H9 (cell line): ENCODE measurements at regions not wholly inside any gene's neighbourhood (a gene's known extent, or its start where the extent isn't known, plus 50 kb on each side); places are given as distances from the start of the nearest gene placed in this dataset.

ENCODE experiments used
- DNase-seq: peaks from one replicate; pipeline ENCODE4 v3.0.0-alpha.2; 2017
- H2AFZ ChIP-seq: one replicate; pipeline ENCODE4 v1.6.1; 2013; ENCODE audit warnings: mild to moderate bottlenecking, low read length, control low read depth, moderate library complexity
- H2AK5ac ChIP-seq: 2 replicates; pipeline ENCODE4 v1.6.1; 2013; ENCODE audit warnings: low read length, control low read depth, mixed read lengths; ENCODE audit not compliant: insufficient read length
- H2BK120ac ChIP-seq: one replicate; pipeline ENCODE4 v1.6.1; 2013; ENCODE audit warnings: low read depth, mild to moderate bottlenecking, low read length, control low read depth, inconsistent platforms; ENCODE audit not compliant: poor library complexity, severe bottlenecking
- H2BK12ac ChIP-seq: 2 replicates; pipeline ENCODE4 v1.6.1; 2013; ENCODE audit warnings: low read length, control low read depth, mixed read lengths, low read depth; ENCODE audit not compliant: insufficient read length
- H2BK15ac ChIP-seq: 2 replicates; pipeline ENCODE4 v1.6.1; 2013; ENCODE audit warnings: low read depth, low read length, control low read depth
- H2BK20ac ChIP-seq: one replicate; pipeline ENCODE4 v1.6.1; 2013; ENCODE audit warnings: low read depth, mild to moderate bottlenecking, low read length, control low read depth, inconsistent platforms; ENCODE audit not compliant: poor library complexity, severe bottlenecking
- H2BK5ac ChIP-seq: 2 replicates; pipeline ENCODE4 v1.6.1; 2013; ENCODE audit warnings: low read length, control low read depth, mixed read lengths; ENCODE audit not compliant: insufficient read length
- H3K14ac ChIP-seq: 2 replicates; pipeline ENCODE4 v1.6.1; 2013; ENCODE audit warnings: low read length, control low read depth; ENCODE audit not compliant: insufficient read depth
- H3K18ac ChIP-seq: 2 replicates; pipeline ENCODE4 v1.6.1; 2013; ENCODE audit warnings: low read depth, mild to moderate bottlenecking, mixed read lengths, low read length, control low read depth; ENCODE audit not compliant: insufficient read length
- H3K23ac ChIP-seq: 2 replicates; pipeline ENCODE4 v1.6.1; 2013; ENCODE audit warnings: low read length, control low read depth, mixed read lengths, low read depth; ENCODE audit not compliant: insufficient read length
- H3K23me2 ChIP-seq: 2 replicates; pipeline ENCODE4 v1.6.1; 2013; ENCODE audit warnings: low read depth, mild to moderate bottlenecking, mixed read lengths, low read length, control low read depth; ENCODE audit not compliant: insufficient read length, poor library complexity, severe bottlenecking
- H3K27ac ChIP-seq: 2 replicates; pipeline ENCODE4 v1.5.1; 2013; ENCODE audit warnings: low read length, control low read depth, mixed read lengths, low read depth; ENCODE audit not compliant: insufficient read length
- H3K27me3 ChIP-seq: 2 replicates; pipeline ENCODE4 v1.6.1; 2013; ENCODE audit warnings: low read length, control low read depth, inconsistent platforms; ENCODE audit not compliant: insufficient read depth
- H3K4ac ChIP-seq: 2 replicates; pipeline ENCODE4 v1.6.1; 2013; ENCODE audit warnings: low read depth, mild to moderate bottlenecking, control low read depth, inconsistent platforms, low read length, moderate library complexity
- H3K4me1 ChIP-seq: 2 replicates; pipeline ENCODE4 v1.6.1; 2013; ENCODE audit warnings: low read length, control low read depth, inconsistent platforms; ENCODE audit not compliant: insufficient read depth
- H3K4me2 ChIP-seq: 2 replicates; pipeline ENCODE4 v1.6.1; 2013; ENCODE audit warnings: low read length, control low read depth, mixed read lengths; ENCODE audit not compliant: insufficient read length, insufficient read depth
- H3K56ac ChIP-seq: 2 replicates; pipeline ENCODE4 v1.6.1; 2013; ENCODE audit warnings: low read depth, mild to moderate bottlenecking, mixed read lengths, low read length, control low read depth; ENCODE audit not compliant: insufficient read length
- H3K79me1 ChIP-seq: 2 replicates; pipeline ENCODE4 v1.6.1; 2013; ENCODE audit warnings: low read depth, mild to moderate bottlenecking, moderate library complexity, low read length, control low read depth, inconsistent platforms; ENCODE audit not compliant: insufficient read depth, poor library complexity, severe bottlenecking
- H3K79me2 ChIP-seq: 2 replicates; pipeline ENCODE4 v1.6.1; 2013; ENCODE audit warnings: low read length, control low read depth, inconsistent platforms; ENCODE audit not compliant: insufficient read depth
- H3K9ac ChIP-seq: 2 replicates; pipeline ENCODE4 v1.6.1; 2013; ENCODE audit warnings: low read length, control low read depth, mixed read lengths; ENCODE audit not compliant: insufficient read length; ENCODE audit errors: extremely low read depth
- H3K9me3 ChIP-seq: one replicate; pipeline ENCODE4 v1.6.1; 2013; ENCODE audit warnings: low read depth, low read length, inconsistent platforms; ENCODE audit not compliant: control insufficient read depth
- H3T11ph ChIP-seq: one replicate; pipeline ENCODE4 v1.6.1; 2013; ENCODE audit warnings: mild to moderate bottlenecking, low read length, control low read depth, inconsistent platforms
- H4K20me1 ChIP-seq: one replicate; pipeline ENCODE4 v1.6.1; 2013; ENCODE audit not compliant: control insufficient read depth, insufficient read length, insufficient read depth
- H4K5ac ChIP-seq: 2 replicates; pipeline ENCODE4 v1.6.1; 2013; ENCODE audit warnings: low read depth, mild to moderate bottlenecking, mixed read lengths, low read length, control low read depth; ENCODE audit not compliant: insufficient read length
- H4K8ac ChIP-seq: replicated peaks from 2 replicates; pipeline ENCODE4 v1.6.1; 2013; ENCODE audit warnings: low read length, control low read depth, mixed read lengths, low read depth; ENCODE audit not compliant: insufficient read length
- H4K91ac ChIP-seq: 2 replicates; pipeline ENCODE4 v1.6.1; 2013; ENCODE audit warnings: low read depth, mild to moderate bottlenecking, moderate library complexity, mixed read lengths, low read length, control low read depth; ENCODE audit not compliant: insufficient read length
- H3K27ac Mint-ChIP-seq, 3 experiments: 2 replicates in 2 of 3; 3 replicates in 1 of 3; pipeline ENCODE4 v1.8.0; 2020 to 2021; ENCODE audit warnings: mixed read lengths in 3 of 3, mild to moderate bottlenecking in 1 of 3, moderate library complexity in 1 of 3
- H3K27me3 Mint-ChIP-seq: 2 replicates; pipeline ENCODE4 v1.8.0; 2021; ENCODE audit warnings: low read depth, mild to moderate bottlenecking, moderate library complexity, mixed read lengths
- H3K36me3 Mint-ChIP-seq, 3 experiments: 2 replicates in 2 of 3; 3 replicates in 1 of 3; pipeline ENCODE4 v1.8.0; 2020 to 2021; ENCODE audit warnings: low read depth in 3 of 3, mixed read lengths in 3 of 3; ENCODE audit not compliant: insufficient read depth in 1 of 3
- H3K4me1 Mint-ChIP-seq, 2 experiments: 2 replicates each; pipeline ENCODE4 v1.8.0; 2020; ENCODE audit warnings: mixed read lengths in 2 of 2
- H3K4me3 Mint-ChIP-seq, 2 experiments: 2 replicates in 1 of 2; 3 replicates in 1 of 2; pipeline ENCODE4 v1.8.0; 2020 to 2021; ENCODE audit warnings: mild to moderate bottlenecking in 2 of 2, mixed read lengths in 2 of 2, moderate library complexity in 1 of 2
- H3K9me3 Mint-ChIP-seq, 2 experiments: 2 replicates in 1 of 2; 3 replicates in 1 of 2; pipeline ENCODE4 v1.8.0; 2020; ENCODE audit warnings: mild to moderate bottlenecking in 2 of 2, mixed read lengths in 2 of 2, moderate library complexity in 1 of 2
- WGBS: extraction: QIAGEN DNeasy Blood & Tissue Kit; methylation state at CpG from one replicate; pipeline ENCODE4 v1.1.7; 2013; ENCODE audit warnings: missing lambda C conversion rate, low lambda C conversion rate, mixed read lengths; ENCODE audit not compliant: insufficient read length; ENCODE audit errors: extremely low coverage; 5-methylcytosine and 5-hydroxymethylcytosine counted together
- TF ChIP-seq, protein P1 (sequence below): fragments of 200-600 bp; sonication (generic); conservative IDR thresholded peaks from 3 replicates; pipeline ENCODE4 v1.8.0; 2021; ENCODE audit warnings: antibody characterized with exemption, mild to moderate bottlenecking

DNA sequence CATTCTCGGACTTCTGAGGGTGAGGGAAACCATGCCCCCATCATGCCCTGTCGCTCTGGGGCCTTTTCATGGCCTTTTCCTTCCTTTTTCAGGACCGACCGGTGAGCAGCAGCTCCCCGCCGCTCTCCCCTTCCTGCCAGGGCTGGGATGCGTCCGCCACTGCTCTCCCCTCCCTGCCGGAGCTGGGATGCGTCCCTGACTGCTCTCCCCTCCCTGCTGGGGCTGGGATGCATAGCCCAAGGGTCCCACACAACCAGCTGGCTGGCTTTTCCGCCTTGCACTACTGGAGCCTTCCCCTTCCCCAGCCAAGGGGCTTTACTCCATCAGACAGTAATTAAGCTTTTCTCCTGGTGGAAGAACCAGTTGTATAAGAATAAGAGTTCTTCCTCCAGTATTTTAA is 129.7 kb upstream of the COBL start:
- Mint-ChIP-seq H3K9me3 (peaks cover 24 to 27% of the 10 kb centered on the region in 2 experiments), H3K4me3 (no peak overlapping the region; a peak in 1 of 5 replicates), H3K27me3 (peaks cover 12% of the 10 kb centered on the region), H3K4me1 (peaks cover 29% of the 10 kb centered on the region in 2 experiments), H3K36me3 (peaks cover 11 to 32% (median 21%) of the 10 kb centered on the region in 3 experiments), H3K27ac (peak overlapping the region in 2 of 3 experiments; percentile 12 to 22; a peak in 5 of 7 replicates)
- H3K23me2 ChIP-seq = peaks cover 3% of the 10 kb centered on the region
- no peak overlapping the region for H4K5ac ChIP-seq
- no peak overlapping the region for H4K8ac ChIP-seq
- no peak overlapping the region for H2BK12ac ChIP-seq
- H3K4me1 ChIP-seq = no peaks in the 10 kb centered on the region
- no peak overlapping the region for H2BK120ac ChIP-seq
- no peaks in the 10 kb centered on the region for H4K20me1 ChIP-seq
- peaks cover 15% of the 10 kb centered on the region for H3K9me3 ChIP-seq
- DNase-seq = peak; percentile 69
- H3K79me2 ChIP-seq = no peaks in the 10 kb centered on the region
- H3K27me3 ChIP-seq = no peaks in the 10 kb centered on the region
- no peak overlapping the region for H3K9ac ChIP-seq
- WGBS = no CpG with 5 or more reads among the region's 11 CpGs
- no peak overlapping the region for H3K4me2 ChIP-seq
- H2BK15ac ChIP-seq = no peak overlapping the region
- H3K18ac ChIP-seq = no peak overlapping the region
- peak overlapping the region; percentile 36 for H2AFZ ChIP-seq
- H2BK5ac ChIP-seq = no peak overlapping the region
- no peak overlapping the region for H3K4ac ChIP-seq
- H3K56ac ChIP-seq = no peak overlapping the region
- no peak overlapping the region for H4K91ac ChIP-seq
- no peak overlapping the region for H3K27ac ChIP-seq
- TF ChIP-seq, protein P1, sequence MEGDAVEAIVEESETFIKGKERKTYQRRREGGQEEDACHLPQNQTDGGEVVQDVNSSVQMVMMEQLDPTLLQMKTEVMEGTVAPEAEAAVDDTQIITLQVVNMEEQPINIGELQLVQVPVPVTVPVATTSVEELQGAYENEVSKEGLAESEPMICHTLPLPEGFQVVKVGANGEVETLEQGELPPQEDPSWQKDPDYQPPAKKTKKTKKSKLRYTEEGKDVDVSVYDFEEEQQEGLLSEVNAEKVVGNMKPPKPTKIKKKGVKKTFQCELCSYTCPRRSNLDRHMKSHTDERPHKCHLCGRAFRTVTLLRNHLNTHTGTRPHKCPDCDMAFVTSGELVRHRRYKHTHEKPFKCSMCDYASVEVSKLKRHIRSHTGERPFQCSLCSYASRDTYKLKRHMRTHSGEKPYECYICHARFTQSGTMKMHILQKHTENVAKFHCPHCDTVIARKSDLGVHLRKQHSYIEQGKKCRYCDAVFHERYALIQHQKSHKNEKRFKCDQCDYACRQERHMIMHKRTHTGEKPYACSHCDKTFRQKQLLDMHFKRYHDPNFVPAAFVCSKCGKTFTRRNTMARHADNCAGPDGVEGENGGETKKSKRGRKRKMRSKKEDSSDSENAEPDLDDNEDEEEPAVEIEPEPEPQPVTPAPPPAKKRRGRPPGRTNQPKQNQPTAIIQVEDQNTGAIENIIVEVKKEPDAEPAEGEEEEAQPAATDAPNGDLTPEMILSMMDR = no peak
- no peak overlapping the region for H3T11ph ChIP-seq
- no peak overlapping the region for H2AK5ac ChIP-seq
- no peak overlapping the region for H3K23ac ChIP-seq
- no peak overlapping the region for H3K14ac ChIP-seq
- no peaks in the 10 kb centered on the region for H3K79me1 ChIP-seq
- H2BK20ac ChIP-seq = no peak overlapping the region
